HG02678 (cell line): ENCODE measurements at regions not wholly inside any gene's neighbourhood (a gene's known extent, or its start where the extent isn't known, plus 50 kb on each side); places are given as distances from the start of the nearest gene placed in this dataset.

Experiments used
- ATAC-seq: cut with Tn5 transposase; IDR thresholded peaks from one replicate; pipeline ENCODE4 v1.9.1; 2021; ENCODE audit warnings: mild to moderate bottlenecking, moderate library complexity; ENCODE audit not compliant: unreplicated experiment

- no peak for ATAC-seq
These were observed 116.5 kb upstream of the ADAMTS18 start for GRCh38 chr16:77551357-77551756.

GRCh38 chr16:77553130-77553529 lies 118.3 kb upstream of the ADAMTS18 start:
- ATAC-seq = no peak

DNA sequence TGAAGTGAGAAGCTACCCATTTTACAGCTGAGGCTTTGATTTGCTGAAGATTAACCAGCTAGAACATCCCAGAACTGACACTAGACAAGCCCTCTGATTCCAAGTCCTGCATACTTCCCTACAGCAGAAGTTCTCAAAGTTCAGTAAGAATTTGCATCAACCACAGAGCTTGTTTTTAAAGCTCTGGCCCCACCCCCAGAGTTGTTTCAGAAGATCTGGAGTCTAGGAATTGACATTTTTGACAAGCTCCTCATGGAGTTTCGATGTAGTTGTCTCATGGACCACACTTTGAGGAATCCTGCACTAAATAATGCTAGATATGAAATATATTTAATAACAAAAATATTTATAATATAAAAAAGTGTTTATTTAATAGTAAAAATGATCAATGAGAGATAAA lies 120.3 kb upstream of the ADAMTS18 start:
- no peak for ATAC-seq

DNA sequence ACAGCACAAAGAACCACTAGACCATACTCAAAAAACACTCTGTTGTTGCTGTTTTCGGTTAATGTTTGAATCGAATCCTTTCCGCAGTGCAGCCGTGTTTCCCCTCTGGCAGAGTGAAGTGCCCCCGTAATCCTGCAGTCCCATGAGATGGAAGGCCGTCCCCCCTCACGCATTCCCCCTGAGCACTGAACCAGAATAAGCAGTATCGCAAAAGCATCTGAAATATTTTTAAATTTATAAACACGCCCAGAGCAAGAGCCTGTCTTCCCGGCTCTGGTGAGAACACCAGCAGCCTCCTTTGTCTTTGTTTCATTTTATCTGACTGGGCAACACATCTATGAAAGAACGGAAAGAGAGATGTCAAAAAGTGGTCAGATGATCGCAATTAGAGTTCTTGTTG lies 121.0 kb upstream of the ADAMTS18 start:
- no peak for ATAC-seq

- ATAC-seq = no peak
These were observed 121.5 kb upstream of the ADAMTS18 start for GRCh38 chr16:77556201-77556873.

- no peak for ATAC-seq
These were observed 122.6 kb upstream of the ADAMTS18 start for GRCh38 chr16:77557385-77557784.

- ATAC-seq = no peak
These were observed 124.0 kb upstream of the ADAMTS18 start for GRCh38 chr16:77558786-77559185.

DNA sequence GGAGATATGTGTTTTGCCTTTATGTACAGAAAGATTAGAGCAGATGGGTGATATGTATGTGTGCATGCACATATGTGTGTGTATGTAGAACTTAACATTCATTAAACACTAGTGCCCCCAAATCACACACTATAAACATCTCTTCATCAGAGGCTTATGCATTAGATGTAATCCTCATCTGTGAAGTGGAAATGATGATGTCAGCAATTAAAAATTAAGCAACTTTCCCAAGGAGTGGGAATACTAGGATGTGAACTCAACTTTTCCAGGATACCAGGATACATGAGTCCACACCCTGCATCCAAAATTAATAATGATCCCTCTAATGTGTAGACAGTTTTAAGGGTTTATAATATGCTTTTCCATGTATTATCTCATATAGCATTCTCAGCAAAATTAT lies 127.7 kb upstream of the ADAMTS18 start:
- ATAC-seq = no peak

DNA sequence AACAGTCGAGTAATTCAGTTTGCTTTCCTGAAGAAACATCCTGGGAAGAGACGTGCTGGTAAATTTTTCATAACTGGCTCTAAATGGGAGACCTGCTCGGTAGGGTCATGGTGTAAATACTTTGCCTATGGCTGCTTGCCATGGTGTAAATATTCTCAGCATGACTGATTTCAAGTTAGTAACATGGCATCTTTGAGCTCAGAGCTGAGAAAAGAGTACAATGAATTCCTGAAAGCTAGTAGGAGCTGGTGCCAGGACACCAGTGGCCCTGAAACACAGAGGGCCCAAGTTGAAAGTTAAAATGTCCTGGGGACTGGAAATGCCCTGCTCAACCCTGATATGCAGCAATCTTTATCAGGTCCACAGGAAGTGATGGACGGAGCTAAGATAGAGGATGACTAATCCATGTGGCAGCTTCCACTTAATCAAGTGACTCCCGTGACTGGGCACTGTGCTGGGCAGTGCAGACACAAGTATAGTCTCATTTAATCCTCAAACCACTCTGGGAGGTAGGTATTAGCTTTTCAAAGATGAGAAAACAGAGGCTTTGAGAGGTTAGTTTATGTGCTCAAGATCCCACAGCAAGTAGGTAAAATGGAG lies 130.1 kb upstream of the ADAMTS18 start:
- no peak for ATAC-seq

GRCh38 chr16:77569406-77569805 lies 134.6 kb upstream of the ADAMTS18 start:
- no peak for ATAC-seq

GRCh38 chr16:77570574-77570973 lies 135.7 kb upstream of the ADAMTS18 start:
- no peak for ATAC-seq

DNA sequence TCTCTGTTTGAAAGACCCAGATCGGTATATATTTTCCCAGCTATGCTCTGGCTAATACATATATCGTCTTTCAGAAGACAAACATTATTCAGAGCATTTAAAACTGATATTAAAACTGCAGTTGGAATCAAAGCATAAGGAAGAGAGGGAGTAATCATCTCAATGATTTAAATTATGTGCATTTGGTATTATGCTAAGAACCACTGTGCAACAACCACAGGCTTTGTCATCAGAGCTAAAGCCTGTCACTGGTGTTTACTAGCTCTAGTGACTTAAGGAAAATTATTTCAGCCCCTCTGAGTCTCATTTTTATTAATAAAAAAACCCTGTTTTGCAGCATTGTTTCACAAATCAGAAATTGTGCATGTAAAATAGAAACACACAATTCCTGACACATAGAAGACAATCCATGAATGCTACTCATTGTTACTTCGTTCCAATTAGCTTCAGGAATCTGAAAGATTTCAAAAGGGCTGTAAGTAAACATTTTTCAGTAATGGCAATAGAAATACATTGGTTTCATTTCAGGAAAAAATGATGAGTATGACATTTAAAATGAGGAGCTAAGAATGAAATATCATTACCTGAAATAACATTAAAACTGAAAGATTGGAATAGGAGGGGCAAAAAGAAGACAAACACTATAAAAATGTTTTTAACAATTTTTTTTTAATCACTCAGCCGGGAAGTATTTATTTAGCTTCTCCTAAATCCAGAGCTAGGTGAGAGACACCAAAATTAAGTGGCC lies 136.5 kb upstream of the ADAMTS18 start:
- no peak for ATAC-seq

GRCh38 chr16:77574867-77575624 lies 140.2 kb upstream of the ADAMTS18 start:
- ATAC-seq = no peak

- ATAC-seq = no peak
These were observed 142.9 kb upstream of the NUDT7 start for GRCh38 chr16:77579351-77579891.

- ATAC-seq = no peak
These were observed 140.6 kb upstream of the NUDT7 start for GRCh38 chr16:77581706-77582105.

DNA sequence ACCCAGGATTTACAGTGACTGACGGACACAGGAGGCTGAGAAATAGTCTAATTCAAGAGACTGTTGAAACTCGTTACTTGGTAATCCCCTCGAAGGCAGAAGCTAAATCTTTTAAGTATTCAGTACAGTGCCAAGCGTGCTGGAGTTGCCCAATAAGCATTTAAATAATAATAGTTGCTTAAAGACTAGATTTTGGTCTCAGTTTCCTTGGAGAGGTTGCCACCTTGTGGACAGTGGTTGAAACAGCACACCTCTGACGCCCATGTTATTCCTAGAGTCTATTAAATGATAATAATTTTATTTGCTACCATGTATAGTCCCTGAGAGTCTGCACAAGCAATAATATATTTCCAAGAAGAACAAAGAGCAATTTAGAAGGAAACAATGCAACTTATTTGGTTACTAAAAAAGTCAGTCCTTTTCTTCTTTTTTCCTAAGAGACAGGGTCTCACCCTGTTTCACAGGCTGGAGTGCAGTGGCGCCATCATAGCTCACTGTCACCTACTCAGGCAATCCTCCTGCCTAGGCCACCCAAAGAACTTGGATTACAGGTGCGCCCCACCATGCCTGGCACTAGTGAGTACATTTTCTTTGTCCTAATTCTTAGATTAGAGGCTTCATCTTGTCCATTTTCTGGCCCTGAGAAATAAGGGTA lies 138.0 kb upstream of the NUDT7 start:
- peak; percentile 72 for ATAC-seq

- ATAC-seq = no peak
These were observed 136.7 kb upstream of the NUDT7 start for GRCh38 chr16:77585379-77586251.

GRCh38 chr16:77588389-77588788 lies 133.9 kb upstream of the NUDT7 start:
- no peak for ATAC-seq

DNA sequence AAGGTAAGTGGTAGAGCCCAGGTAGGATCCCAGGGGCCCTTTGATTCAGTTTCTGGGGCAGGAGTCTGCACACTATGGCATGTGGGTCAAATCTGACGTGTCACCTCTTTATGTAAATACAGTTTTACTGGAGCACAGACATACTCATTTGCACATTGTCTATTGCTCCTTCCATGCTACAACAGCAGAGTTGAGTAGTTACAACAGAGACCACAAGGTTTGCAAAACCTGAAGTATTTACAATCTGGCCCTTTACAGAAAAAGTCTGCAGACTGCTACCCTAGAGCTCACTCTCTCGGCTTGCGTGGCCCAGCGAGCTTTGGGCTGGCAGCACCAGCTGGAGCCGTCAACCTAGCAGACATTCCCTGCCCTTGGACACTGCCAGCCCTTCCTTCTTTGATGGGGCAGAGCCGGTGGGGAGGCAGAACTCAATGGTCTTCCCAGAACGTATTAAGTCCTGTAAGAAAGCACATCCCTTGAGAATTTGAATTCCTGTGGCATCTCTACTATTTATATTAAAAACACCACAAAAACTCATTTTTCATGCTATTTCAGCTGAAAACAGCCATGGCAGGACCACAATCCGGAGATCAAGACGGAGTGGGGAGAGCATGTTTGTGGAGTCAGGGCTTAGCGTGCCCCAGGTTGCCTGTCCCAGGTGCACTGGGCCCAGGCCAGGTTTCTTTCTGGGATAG lies 133.1 kb upstream of the NUDT7 start:
- no peak for ATAC-seq
